ENCODE measurements at regions not wholly inside any gene's neighbourhood (a gene's known extent, or its start where the extent isn't known, plus 50 kb on each side); places are given as distances from the start of the nearest gene placed in this dataset.
"Not testable (repeated sequence)": the region's sequence is repeated elsewhere in the genome, so short reads cannot be mapped to it uniquely, and the experiment has no call there.

DNA sequence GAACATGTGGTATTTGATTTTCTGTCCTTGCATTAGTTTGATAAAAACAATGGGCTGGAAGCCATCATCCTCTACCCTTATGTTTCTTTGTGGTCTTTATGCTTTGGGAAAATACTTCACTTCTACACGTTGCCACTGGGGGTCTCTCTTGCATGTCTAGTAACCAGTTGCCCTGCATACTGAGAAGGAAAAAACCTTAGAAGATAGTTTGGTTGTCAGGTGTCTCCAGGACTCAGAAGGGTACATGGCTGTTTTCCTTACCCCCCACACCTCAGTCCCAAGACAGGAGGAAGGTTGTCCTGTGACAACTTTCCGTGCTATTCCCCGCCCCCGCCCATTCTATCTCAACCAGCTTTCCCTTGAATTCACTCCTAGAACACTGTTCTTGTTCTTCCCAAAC lies 62.1 kb upstream of the LANCL3 start:
- DNase-seq, result peak; percentile 3

DNA sequence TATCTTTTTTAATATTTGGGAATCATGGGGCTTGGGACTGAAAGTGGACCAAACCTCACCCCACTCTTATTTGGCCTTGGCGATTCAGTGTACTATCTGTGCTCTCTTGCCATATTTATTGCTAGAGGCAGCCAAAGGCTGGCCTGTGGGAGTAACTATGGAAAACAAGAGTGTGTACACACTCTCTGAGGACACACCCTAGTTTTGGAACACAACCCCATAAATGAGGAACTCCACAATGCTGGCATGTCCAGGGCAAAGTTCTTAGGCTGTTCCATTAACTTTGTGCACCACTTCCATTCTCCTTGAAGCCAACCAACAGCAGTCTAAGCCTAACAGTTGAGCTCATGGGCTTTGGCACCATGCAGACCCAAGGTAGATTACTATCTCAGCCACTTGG lies 54.9 kb upstream of the LANCL3 start:
- DNase-seq, result not testable (repeated sequence)

DNA sequence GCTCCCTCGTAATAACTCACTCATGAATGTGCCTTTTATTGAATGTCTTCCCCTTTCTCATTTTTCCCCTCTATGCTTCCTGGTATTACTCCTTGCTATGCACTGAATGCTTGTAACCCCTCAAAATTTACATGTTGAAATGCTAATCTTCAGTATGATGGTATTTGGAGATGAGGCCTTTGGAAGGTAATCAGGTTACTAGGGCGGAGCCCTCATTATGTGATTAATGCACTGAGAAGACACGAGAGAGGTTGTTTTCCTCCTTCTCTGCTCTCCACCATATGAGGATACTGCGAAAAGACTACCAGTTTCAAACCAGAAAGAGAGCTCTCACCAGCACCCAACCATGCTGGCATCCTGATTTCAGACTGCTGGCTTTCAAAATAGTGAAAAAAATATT lies 52.2 kb upstream of the LANCL3 start:
- not testable (repeated sequence) for DNase-seq

DNA sequence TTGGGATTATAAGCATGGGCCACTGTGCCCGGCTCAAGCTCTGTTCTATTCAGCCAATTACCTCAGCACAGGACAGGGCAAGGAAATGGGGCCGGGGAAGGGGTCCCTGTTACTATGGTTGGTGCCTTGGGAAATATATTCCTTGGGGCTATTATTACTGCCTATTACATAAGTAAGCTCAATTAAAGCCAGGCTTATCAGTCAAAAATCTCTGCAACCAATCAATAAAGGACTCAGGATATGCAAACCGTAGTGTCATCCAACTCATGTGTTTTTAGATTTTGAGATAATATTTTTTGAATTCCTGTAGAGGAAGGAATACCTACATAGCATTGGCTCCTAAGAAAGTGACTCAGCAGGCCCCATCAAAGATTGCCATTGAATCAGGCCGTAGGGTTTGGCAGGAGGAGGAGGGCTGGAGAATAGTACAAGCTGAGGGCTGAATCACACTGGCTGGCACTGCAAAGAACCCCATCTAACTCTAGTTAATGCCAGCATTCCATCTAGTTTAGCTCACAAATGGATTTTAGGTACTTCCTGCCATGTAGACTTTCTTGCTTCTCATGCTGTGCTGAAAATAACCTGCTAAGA lies 50.5 kb upstream of the LANCL3 start:
- DNase-seq, result not testable (repeated sequence)
